ENCODE measurements at regions not wholly inside any gene's neighbourhood (a gene's known extent, or its start where the extent isn't known, plus 50 kb on each side); places are given as distances from the start of the nearest gene placed in this dataset.
A peak's percentile ranks its signal among the peaks of the same experiment; 100 is the strongest.
"Not testable (repeated sequence)": the region's sequence is repeated elsewhere in the genome, so short reads cannot be mapped to it uniquely, and the experiment has no call there.

DNA sequence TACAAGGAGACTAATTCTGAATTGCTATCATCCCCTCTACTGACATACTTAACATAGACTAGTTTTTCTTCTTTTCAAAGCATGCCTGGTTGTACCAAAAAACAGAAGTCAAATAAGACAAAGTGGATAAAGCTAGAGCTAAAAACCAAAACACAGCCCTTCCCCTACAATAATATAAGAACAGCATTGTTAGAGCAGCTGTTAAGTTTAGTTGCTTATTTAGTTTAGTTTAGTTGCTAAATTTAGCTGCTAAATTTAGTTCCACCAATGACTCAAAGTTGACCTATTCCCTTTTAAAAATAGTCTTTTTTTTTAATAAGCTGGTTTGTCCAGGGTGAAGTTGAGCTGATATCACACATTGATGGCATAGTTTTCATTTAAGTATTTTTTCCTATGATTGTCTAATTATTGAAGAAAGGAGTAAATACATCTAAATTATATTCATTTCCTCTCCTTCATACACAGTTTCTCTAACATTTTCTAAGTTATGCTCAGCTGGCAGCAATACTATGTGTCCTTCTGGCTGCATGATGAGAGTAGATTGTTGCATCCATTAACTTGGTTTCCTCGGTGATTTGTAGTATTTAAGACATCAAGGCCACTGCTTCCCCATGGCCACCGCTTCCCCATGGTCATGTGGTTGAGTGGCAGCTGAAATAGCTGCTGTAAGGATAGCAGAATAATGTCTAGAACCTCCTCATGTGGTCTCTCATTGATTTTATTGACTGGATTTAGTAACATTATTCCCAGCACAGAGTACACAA, 718.6 kb upstream of the NECTIN3 start:
- TF ChIP-seq, protein P1, sequence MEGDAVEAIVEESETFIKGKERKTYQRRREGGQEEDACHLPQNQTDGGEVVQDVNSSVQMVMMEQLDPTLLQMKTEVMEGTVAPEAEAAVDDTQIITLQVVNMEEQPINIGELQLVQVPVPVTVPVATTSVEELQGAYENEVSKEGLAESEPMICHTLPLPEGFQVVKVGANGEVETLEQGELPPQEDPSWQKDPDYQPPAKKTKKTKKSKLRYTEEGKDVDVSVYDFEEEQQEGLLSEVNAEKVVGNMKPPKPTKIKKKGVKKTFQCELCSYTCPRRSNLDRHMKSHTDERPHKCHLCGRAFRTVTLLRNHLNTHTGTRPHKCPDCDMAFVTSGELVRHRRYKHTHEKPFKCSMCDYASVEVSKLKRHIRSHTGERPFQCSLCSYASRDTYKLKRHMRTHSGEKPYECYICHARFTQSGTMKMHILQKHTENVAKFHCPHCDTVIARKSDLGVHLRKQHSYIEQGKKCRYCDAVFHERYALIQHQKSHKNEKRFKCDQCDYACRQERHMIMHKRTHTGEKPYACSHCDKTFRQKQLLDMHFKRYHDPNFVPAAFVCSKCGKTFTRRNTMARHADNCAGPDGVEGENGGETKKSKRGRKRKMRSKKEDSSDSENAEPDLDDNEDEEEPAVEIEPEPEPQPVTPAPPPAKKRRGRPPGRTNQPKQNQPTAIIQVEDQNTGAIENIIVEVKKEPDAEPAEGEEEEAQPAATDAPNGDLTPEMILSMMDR (IDR thresholded peaks at IDR 0.05; ENCODE audit: insufficient read depth, low read depth, low read length): no peak
- no peak for DNase-seq (ENCODE audit: low read depth)

DNA sequence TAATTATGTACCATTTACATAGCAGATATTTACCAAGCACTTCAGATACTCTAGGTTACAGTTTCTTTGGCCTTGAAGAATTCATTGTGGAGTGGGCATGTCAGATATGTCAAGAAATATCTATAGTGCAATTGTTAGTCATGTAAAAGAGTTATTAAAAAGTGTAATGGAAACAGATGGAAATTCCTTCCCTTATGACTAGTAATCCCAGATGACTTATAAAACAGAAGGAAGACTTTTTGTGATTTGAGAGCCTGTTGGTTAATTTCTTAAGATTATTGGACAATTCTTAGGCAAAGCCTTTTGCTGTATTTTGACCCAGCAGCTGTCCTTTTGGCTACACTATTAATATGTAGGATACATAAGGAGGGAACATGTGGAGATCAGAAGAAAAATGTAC, 708.9 kb upstream of the NECTIN3 start:
- no peak for DNase-seq (ENCODE audit: low read depth)
- H3K4me3 ChIP-seq (ENCODE audit: low read depth, low read length): no peak overlapping the region
- TF ChIP-seq, protein P1 (IDR thresholded peaks at IDR 0.05; ENCODE audit: insufficient read depth, low read depth, low read length): no peak

More for the DNA sequence above, 718.6 kb upstream of the NECTIN3 start:
- H3K4me3 ChIP-seq (ENCODE audit: low read depth, low read length): no peak overlapping the region

DNA sequence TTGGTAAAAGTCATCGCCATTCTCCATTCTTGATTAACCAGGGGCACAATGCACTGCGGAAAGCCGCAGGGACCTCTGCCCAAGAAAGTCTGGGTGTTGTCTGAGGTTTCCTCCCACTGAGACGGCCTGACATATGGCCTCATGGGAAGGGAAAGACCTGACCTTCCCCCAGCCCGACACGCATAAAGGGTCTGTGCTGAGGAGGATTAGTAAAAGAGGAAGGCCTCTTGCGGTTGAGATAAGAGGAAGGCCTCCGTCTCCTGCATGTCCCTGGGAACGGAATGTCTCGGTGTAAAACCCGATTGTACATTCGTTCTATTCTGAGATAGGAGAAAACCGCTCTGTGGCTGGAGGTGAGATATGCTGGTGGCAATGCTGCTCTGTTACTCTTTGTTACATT, 704.3 kb upstream of the NECTIN3 start:
- DNase-seq (ENCODE audit: low read depth): peak; percentile 88

DNA sequence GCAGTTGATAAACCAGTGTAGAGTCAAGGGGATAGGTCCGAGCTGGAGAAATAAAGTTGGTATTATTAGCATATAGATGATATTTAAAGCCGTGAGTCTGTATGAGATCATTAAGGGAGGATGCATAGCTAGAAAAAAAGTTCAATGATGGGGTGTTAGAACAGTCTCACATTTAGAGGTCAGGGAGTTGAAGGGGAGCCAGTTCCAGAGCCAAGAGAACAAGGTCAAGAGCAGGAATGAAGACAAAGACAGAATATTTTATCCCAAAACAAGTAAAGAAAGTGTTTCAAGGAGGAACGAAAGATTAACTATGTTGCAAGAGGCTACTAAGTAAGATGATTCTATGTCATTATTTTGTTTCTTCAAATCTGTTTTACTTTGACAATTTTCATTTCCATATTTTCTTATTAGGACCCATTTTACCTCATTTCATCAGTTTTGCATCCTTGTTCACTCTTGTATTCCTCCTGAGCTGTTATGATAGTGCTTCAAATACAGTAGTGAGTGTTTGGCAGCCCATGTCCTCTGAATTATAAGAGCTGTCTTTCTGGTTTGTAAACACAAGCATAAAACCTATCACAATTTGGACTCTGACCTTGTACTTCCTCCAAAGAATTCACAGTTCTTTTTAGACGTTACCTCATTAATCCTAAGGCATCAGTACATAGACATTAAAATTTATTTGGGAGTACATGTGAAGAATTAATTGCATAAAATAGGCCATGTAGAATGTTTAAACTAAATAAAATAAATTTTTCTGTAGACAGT, 695.7 kb upstream of the NECTIN3 start:
- TF ChIP-seq, protein P1 (IDR thresholded peaks at IDR 0.05; ENCODE audit: insufficient read depth, low read depth, low read length): no peak
- no peak overlapping the region for H3K4me3 ChIP-seq (ENCODE audit: low read depth, low read length)
- peak; percentile 54 for DNase-seq (ENCODE audit: low read depth)

More for the DNA sequence above, 704.3 kb upstream of the NECTIN3 start:
- not testable (repeated sequence) for H3K4me3 ChIP-seq (ENCODE audit: low read depth, low read length)

DNA sequence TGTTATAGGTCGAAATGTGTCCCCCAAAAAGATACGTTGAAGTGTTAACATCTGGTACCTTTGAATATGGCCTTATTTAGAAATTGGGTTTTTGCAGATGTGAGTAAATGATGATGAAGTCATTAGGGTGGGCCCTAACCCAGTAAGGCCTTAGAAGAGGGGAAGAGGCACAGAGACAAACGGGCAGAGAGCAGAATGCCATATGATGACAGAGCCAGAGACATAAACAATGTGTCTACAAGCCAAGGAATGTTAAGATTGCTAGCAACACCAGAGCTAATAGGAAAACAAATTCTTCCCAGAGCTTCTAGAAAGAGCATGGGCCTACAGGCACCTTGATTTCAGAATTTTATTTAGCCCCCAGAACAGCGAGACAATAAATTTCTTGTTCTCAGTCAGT, 693.1 kb upstream of the NECTIN3 start:
- TF ChIP-seq, protein P1 (IDR thresholded peaks at IDR 0.05; ENCODE audit: insufficient read depth, low read depth, low read length): no peak
- peak; percentile 39 for DNase-seq (ENCODE audit: low read depth)
- no peak overlapping the region for H3K4me3 ChIP-seq (ENCODE audit: low read depth, low read length)

DNA sequence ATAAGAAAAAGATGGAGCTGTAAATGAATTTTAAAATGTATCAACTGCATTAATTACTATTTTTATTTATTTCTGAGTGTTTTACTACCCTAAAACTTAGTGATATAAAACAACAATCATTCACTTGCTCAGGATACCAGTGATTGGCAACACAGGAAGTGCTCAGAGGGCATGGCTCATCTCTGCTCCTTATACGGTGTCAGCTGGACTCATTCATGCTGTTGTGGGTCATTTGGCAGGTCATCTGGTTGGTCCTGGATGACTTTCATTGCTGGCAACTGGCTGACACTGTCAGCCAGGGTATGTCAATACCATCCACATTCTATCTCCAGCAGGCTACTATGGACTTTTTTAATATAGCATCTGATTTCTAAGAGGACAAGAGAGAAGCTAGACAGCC, 689.6 kb upstream of the NECTIN3 start:
- DNase-seq (ENCODE audit: low read depth): no peak
- H3K4me3 ChIP-seq (ENCODE audit: low read depth, low read length): no peak overlapping the region
- TF ChIP-seq, protein P1 (IDR thresholded peaks at IDR 0.05; ENCODE audit: insufficient read depth, low read depth, low read length): no peak

DNA sequence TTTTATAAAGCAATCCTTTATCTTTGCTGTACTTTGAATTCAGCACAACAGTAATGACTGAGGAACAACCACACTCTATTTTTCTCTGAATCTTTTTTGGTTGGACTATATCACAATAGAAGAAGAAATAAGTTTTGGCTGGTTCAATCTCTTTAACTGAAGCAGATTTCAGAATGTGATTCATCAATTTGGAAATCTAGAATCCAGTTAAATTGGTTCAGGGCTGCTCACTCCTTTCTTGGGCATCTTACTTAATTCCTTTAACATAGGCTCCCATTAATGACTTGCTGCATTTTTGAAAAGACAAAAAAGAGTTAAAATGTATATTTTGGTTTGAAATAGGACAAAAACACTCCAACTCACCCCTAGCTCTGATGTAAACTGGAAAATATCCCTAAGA, 688.3 kb upstream of the NECTIN3 start:
- DNase-seq (ENCODE audit: low read depth): no peak
- TF ChIP-seq, protein P1 (IDR thresholded peaks at IDR 0.05; ENCODE audit: insufficient read depth, low read depth, low read length): no peak
- H3K4me3 ChIP-seq (ENCODE audit: low read depth, low read length): no peak overlapping the region
